ENCODE measurements at regions not wholly inside any gene's neighbourhood (a gene's known extent, or its start where the extent isn't known, plus 50 kb on each side); places are given as distances from the start of the nearest gene placed in this dataset.

- H2AFZ ChIP-seq (ENCODE audit: low read depth, low read length, severe bottlenecking), result no peak overlapping the region
- TF ChIP-seq EZH2phosphoT487 (conservative IDR thresholded peaks at IDR 0.05; ENCODE audit: low read length) (no peak), CTCF (IDR thresholded peaks at IDR 0.05; ENCODE audit: insufficient read depth, low read length, poor library complexity, severe bottlenecking) (no peak)
- no peaks in the 10 kb centered on the region for H3K9me3 ChIP-seq (ENCODE audit: insufficient read depth, low read length)
- H3K4me2 ChIP-seq (ENCODE audit: low read depth, low read length, poor library complexity, severe bottlenecking), result no peak overlapping the region
- no peaks in the 10 kb centered on the region for H3F3A ChIP-seq (ENCODE audit: insufficient read depth)
- H3K9ac ChIP-seq (ENCODE audit: low read length), result no peak overlapping the region
- H3K27me3 ChIP-seq (ENCODE audit: low read length), result no peaks in the 10 kb centered on the region
- H3K27ac ChIP-seq (ENCODE audit: low read depth, low read length), result no peak overlapping the region
- H3K4me3 ChIP-seq (ENCODE audit: insufficient read depth, low read length, poor library complexity, severe bottlenecking), result no peak overlapping the region
- H3K79me2 ChIP-seq (ENCODE audit: insufficient read depth, low read length), result no peaks in the 10 kb centered on the region
- H3K36me3 ChIP-seq (ENCODE audit: low read length), result no peaks in the 10 kb centered on the region
- no peaks in the 10 kb centered on the region for H3K9me2 ChIP-seq (replicated peaks; ENCODE audit: insufficient read depth, low read length)
- no peaks in the 10 kb centered on the region for H4K20me1 ChIP-seq (ENCODE audit: low read depth, low read length)
These were observed 727.8 kb upstream of the FANCL start for GRCh38 chr2:58968885-58969284.

GRCh38 chr2:58967736-58968135 is 726.6 kb upstream of the FANCL start:
- H3K36me3 ChIP-seq (ENCODE audit: low read length), result no peaks in the 10 kb centered on the region
- H3K79me2 ChIP-seq (ENCODE audit: insufficient read depth, low read length), result no peaks in the 10 kb centered on the region
- H3K9me2 ChIP-seq (replicated peaks; ENCODE audit: insufficient read depth, low read length), result no peaks in the 10 kb centered on the region
- no peaks in the 10 kb centered on the region for H4K20me1 ChIP-seq (ENCODE audit: low read depth, low read length)
- H3K4me3 ChIP-seq (ENCODE audit: insufficient read depth, low read length, poor library complexity, severe bottlenecking), result no peak overlapping the region
- no peaks in the 10 kb centered on the region for H3K27me3 ChIP-seq (ENCODE audit: low read length)
- H2AFZ ChIP-seq (ENCODE audit: low read depth, low read length, severe bottlenecking), result no peak overlapping the region
- H3K27ac ChIP-seq (ENCODE audit: low read depth, low read length), result no peak overlapping the region
- H3F3A ChIP-seq (ENCODE audit: insufficient read depth), result no peaks in the 10 kb centered on the region
- TF ChIP-seq EZH2phosphoT487 (conservative IDR thresholded peaks at IDR 0.05; ENCODE audit: low read length), result no peak
- no peak for TF ChIP-seq CTCF (IDR thresholded peaks at IDR 0.05; ENCODE audit: insufficient read depth, low read length, poor library complexity, severe bottlenecking)
- H3K9ac ChIP-seq (ENCODE audit: low read length), result no peak overlapping the region
- no peaks in the 10 kb centered on the region for H3K9me3 ChIP-seq (ENCODE audit: insufficient read depth, low read length)
- H3K4me2 ChIP-seq (ENCODE audit: low read depth, low read length, poor library complexity, severe bottlenecking), result no peak overlapping the region

GRCh38 chr2:58965602-58966001 is 724.5 kb upstream of the FANCL start:
- Histone ChIP-seq H3K9me3 (ENCODE audit: insufficient read depth, low read length) (no peaks in the 10 kb centered on the region), H3K9ac (ENCODE audit: low read length) (no peak overlapping the region), H3K27me3 (ENCODE audit: low read length) (no peaks in the 10 kb centered on the region), H4K20me1 (ENCODE audit: low read depth, low read length) (no peaks in the 10 kb centered on the region), H3K27ac (ENCODE audit: low read depth, low read length) (no peak overlapping the region), H3K4me2 (ENCODE audit: low read depth, low read length, poor library complexity, severe bottlenecking) (no peak overlapping the region), H3K79me2 (ENCODE audit: insufficient read depth, low read length) (no peaks in the 10 kb centered on the region), H3K36me3 (ENCODE audit: low read length) (no peaks in the 10 kb centered on the region), H3K9me2 (replicated peaks; ENCODE audit: insufficient read depth, low read length) (no peaks in the 10 kb centered on the region), H2AFZ (ENCODE audit: low read depth, low read length, severe bottlenecking) (no peak overlapping the region), H3K4me3 (ENCODE audit: insufficient read depth, low read length, poor library complexity, severe bottlenecking) (no peak overlapping the region), H3F3A (ENCODE audit: insufficient read depth) (no peaks in the 10 kb centered on the region)
- TF ChIP-seq EZH2phosphoT487 (conservative IDR thresholded peaks at IDR 0.05; ENCODE audit: low read length), result no peak
- TF ChIP-seq CTCF (IDR thresholded peaks at IDR 0.05; ENCODE audit: insufficient read depth, low read length, poor library complexity, severe bottlenecking), result no peak

- no peaks in the 10 kb centered on the region for H3K36me3 ChIP-seq (ENCODE audit: low read length)
These were observed 718.9 kb upstream of the FANCL start for GRCh38 chr2:58959996-58960395.

More at GRCh38 chr2:58959996-58960395, 718.9 kb upstream of the FANCL start:
- H3F3A ChIP-seq (ENCODE audit: insufficient read depth), result no peaks in the 10 kb centered on the region
- no peaks in the 10 kb centered on the region for H3K79me2 ChIP-seq (ENCODE audit: insufficient read depth, low read length)
- no peaks in the 10 kb centered on the region for H3K27me3 ChIP-seq (ENCODE audit: low read length)
- no peak overlapping the region for H3K27ac ChIP-seq (ENCODE audit: low read depth, low read length)
- TF ChIP-seq EZH2phosphoT487 (conservative IDR thresholded peaks at IDR 0.05; ENCODE audit: low read length) (no peak), CTCF (IDR thresholded peaks at IDR 0.05; ENCODE audit: insufficient read depth, low read length, poor library complexity, severe bottlenecking) (no peak)
- no peaks in the 10 kb centered on the region for H3K9me2 ChIP-seq (replicated peaks; ENCODE audit: insufficient read depth, low read length)
- no peak overlapping the region for H3K4me2 ChIP-seq (ENCODE audit: low read depth, low read length, poor library complexity, severe bottlenecking)
- H4K20me1 ChIP-seq (ENCODE audit: low read depth, low read length), result no peaks in the 10 kb centered on the region
- no peaks in the 10 kb centered on the region for H3K9me3 ChIP-seq (ENCODE audit: insufficient read depth, low read length)
- no peak overlapping the region for H3K4me3 ChIP-seq (ENCODE audit: insufficient read depth, low read length, poor library complexity, severe bottlenecking)
- no peak overlapping the region for H2AFZ ChIP-seq (ENCODE audit: low read depth, low read length, severe bottlenecking)
- H3K9ac ChIP-seq (ENCODE audit: low read length), result no peak overlapping the region
